Fibroblast of skin of back (primary cell): ENCODE measurements at regions not wholly inside any gene's neighbourhood (a gene's known extent, or its start where the extent isn't known, plus 50 kb on each side); places are given as distances from the start of the nearest gene placed in this dataset.

Experiments used
- DNase-seq: peaks from one replicate; pipeline ENCODE4 v3.0.0-alpha.2; 2013

GRCh38 chr1:82614090-82614489, 813.4 kb downstream of the ADGRL2 start:
- DNase-seq = no peak

DNA sequence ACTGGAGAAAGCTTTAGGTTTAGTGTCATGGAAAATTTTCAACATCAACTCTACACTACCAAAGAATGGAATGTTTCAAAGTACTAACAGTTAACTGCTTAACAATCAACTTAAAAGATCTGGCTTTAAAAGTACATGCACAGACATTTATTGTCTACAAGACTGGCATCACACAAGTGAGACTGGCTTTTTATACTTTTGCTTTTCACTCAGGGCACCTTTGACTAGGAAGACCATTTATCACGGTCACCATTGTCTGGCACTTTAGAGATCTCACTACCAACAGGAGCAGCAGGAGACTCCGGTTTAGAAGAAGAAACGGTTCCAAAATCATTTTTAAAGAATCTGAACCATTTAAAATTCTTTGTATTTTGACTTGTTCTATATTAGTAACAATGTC, 812.3 kb downstream of the ADGRL2 start:
- DNase-seq = no peak

GRCh38 chr1:82606546-82606945, 805.8 kb downstream of the ADGRL2 start:
- no peak for DNase-seq

DNA sequence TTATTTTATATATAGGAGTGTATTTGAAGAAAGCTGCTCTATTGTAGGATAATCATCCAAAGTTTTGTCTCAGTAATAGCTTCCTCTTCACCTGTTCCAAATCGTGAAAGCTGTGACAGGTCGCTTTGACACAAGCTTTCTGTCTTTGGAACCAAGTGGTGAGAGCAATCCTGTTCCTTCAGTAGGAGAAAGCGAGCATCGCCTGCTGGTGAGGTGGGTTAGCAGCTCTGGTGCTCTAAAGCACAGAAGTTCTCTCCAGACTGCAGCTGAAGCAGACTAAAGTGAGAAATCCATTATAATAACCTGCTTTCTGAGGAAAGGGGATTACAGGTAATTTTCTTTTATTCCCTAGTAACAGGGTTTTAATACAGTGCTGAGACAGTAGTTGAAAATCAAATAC, 803.8 kb downstream of the ADGRL2 start:
- DNase-seq = no peak

GRCh38 chr1:82600314-82600713, 799.6 kb downstream of the ADGRL2 start:
- no peak for DNase-seq

GRCh38 chr1:82598812-82599211, 798.1 kb downstream of the ADGRL2 start:
- DNase-seq = no peak

DNA sequence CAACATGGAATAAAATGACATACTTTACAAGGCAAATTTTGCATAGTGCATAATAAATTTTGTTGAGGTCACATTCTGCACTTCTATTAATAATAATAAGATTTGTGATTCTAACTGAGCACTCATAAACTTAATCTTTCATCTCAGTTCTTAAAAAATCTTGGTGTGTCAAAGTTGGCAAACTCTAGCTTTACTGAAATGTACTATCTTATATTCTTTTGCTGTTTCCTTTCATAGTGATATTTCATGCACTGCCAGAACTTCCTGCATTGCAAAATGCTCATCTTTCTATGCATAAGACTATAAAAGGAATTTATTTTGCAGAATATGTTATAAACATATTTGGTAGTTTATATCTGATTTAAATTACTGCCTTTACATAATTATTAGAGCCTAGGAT, 797.6 kb downstream of the ADGRL2 start:
- DNase-seq = no peak

DNA sequence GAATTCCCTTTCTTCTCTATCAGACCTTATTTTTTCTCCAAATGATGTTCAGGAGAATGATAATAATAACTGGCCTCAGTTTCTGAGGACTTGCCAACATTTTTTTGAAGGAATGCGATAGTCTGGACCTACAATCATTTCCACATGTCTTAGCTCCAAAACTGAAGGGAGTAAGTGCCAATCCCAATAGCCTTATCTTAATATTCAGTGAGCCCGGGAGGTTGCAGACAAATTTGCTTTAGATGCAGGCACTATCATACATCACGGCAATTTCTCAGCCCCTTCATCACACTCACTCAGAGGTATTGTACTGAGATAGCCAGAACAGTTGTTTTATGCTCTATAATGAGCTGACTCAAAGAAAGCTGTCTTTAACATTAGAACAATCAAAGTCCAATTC, 796.9 kb downstream of the ADGRL2 start:
- DNase-seq = peak; percentile 63

DNA sequence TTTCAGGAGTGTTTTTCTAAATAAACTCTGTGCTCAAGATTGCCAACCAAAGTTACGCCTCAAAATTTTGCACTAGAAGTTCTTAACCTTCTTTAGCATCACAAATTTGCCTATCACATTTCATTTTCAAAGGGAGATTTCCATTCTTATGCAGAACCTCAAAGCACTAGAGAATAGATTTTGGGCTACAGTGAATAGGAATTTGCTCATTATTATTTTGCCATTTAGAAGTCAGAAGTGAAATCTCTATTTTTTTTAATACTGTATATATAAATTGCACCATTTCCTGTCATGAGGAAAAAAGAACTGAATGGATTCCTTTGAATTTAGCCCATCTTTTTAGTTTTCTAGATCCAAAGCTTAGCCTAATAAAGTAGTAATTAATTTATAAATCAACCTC, 796.4 kb downstream of the ADGRL2 start:
- no peak for DNase-seq

- no peak for DNase-seq
These were observed 792.8 kb downstream of the ADGRL2 start for GRCh38 chr1:82593561-82593960.

DNA sequence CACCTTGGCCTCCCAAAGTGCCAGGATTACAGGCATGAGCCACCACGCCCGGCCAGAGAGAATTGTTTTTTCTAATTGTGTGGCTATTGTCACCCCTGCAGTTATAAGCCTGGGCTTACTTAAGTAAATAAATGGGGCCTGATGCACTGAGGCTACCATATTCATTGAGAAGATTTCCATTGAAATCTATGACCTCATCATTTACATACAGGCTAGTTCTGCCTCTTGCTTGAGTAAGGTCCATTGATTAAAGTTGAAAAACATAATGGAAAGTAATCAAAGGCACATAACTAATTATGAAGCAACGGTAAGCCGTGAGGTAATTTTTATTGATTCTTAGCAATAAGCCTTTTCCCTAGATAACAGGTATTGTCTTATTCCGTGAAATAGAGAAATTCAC, 788.9 kb downstream of the ADGRL2 start:
- DNase-seq = no peak

DNA sequence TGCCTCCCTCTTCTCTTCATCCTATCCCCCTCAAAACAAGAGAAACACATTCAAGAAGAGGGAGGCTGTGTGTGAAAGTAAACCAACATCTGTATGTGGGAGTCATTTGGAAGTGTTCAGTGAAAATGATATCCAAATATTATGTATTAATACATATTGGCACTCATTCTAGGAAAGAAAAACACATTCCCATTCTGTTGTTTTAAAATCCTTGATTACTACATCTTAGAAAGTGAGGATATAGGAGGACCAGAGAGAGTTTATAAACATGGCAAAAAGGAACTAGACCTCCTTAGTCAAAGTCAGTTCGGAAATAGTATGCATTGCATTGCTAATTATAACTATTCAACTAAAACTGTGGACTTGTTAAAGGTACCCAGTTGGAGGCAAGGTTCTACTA, 786.6 kb downstream of the ADGRL2 start:
- DNase-seq = no peak

DNA sequence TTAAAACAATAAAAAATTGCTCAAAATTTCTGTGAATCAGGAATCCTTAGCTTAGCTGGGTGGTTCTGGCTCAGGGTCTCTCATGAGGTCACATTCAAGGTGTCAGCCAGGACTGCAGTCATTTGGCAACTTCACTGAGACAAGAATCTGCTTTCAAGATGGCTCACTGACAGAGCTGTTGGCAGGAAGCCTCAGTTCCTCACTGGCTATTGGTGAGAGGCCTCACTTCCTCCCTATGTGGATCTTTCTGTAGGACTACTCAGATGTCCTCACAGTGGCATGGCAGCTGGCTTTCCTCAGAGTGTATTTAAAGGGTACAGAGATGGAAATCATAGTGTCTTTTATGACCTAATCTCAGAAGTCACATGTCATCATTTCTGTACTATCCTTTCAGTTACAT, 785.7 kb downstream of the ADGRL2 start:
- DNase-seq = no peak

DNA sequence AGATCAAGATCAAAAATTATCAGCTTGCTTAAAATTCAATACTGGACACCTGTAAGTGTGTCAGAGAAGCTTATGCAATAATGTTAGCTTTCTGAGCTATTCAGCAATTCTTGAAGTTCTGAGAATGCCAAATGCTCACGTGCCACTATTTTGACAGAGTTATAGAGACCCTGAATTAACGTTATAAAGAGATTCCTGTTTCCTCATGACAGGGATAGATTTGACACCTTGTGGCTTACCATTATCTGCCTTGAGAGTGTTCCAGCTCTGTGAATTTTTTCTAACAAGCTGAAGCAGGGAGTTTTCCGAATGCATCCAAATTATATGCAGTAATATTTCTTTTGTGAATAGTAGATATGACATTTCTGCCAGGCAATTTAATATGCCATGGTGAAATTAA, 781.6 kb downstream of the ADGRL2 start:
- no peak for DNase-seq

GRCh38 chr1:82578086-82578726, 777.5 kb downstream of the ADGRL2 start:
- DNase-seq = no peak

DNA sequence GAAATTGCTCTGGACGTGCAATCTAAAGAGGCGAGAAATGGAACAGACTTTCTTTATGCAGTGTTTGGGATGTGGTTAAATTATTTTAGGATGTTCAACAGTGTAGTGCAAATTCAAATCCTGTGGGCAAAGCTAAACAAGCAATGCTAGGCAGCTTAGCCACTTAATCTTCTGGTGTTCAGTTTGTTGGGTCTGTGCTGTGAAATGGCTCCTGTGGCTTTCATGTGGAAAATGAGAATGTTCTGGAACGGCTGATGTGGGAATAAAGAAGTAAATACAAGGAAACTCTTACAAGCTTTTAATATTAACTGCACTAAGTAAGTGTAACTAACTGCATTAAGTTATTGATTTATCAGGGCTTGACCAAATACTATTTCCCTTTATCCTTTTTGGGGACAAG, 766.6 kb downstream of the ADGRL2 start:
- no peak for DNase-seq

- DNase-seq = peak; percentile 90
These were observed 764.8 kb downstream of the ADGRL2 start for GRCh38 chr1:82565546-82565945.

DNA sequence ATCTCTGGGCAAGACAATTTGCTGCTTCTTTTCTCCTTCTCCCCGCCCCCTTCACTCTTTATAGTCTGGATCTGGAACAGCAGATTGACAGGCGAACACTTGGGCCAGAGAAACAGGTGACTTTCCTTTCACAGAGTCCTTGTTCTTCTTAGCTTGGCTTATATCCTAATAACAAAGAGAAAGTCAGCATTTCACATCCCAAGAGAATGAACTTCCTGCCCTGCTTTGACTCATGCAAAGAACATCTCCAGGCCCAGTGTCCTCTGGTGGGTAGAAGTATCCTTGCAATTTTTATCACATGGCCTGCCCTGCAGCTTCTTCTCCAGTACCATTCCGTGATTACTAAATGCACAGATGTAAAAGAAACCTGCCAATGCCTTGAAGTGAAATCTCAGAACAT, 764.4 kb downstream of the ADGRL2 start:
- peak; percentile 92 for DNase-seq

DNA sequence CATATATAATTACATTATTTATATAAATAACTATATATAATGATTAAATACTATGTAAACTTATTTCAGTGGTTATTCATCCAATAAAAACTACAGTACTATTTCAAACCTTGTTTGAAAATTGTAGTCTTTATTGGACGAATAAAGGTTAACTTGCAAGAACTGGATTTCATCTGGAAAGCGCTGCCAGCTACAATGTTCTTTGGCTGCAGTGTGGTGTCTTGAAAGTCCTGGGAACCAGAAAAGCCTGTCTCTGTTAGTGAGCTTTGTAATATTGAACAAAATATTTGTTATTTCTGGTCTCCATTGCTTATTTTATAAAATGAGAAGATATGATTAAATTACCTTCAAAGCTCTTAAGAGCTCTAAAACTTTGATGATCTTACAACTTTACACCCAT, 763.6 kb downstream of the ADGRL2 start:
- DNase-seq = no peak

DNA sequence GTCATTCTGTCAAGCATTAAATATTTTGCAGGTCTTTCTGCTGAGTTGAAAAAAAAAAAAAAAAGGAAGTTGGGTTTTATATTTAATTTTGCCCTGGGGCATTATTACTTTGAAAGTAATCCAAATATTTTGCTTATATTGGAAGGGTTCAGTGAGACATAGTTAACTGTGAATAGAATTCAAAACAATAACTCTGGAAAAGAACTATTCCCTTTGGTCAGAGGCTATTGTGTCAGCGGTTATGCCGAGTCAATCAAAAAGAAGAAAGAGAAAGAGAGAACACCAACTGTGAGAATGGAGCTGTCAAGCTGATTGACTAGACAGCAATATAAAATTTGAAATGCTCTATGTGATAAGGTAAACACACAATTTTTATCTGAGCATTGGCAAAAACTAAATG, 761.7 kb downstream of the ADGRL2 start:
- peak; percentile 52 for DNase-seq

DNA sequence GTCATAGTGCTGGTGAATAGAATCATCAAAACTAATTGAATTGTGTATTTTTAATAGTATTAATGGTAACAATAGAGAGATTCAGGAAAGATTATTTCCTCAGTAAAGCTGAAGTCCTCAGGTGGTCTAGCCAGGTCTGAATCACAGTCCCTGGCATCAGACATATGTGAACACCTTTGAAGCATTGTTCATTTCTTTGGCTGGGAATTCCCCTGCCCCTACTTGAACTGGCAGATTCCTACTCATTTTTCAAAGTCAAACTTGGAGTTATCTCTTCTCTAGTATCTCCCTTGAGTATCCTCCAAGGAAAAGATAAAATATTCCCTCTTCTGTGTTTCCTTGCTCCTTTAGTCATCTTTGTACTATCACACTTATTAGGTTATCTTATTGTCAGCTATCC, 759.8 kb downstream of the ADGRL2 start:
- no peak for DNase-seq

- no peak for DNase-seq
These were observed 754.8 kb downstream of the ADGRL2 start for GRCh38 chr1:82555501-82555900.

DNA sequence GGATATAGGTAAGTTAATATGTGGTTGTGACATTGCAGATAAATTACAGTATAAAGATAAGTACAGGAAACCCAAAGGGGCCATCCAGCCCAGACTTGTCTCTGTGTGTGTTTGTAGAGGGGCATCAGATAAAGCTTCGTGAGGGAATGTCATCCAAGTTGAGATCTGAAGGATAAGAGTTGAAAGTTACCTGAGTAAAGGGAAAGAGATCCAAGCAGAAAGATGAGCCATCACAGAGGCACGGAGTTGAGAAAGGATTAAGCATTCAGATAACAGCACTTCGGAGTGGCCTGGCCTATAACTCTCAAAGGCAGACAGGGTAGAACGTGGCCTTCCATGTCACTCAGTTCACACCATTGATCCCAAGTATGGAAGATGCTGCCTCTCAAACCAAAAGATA, 749.1 kb downstream of the ADGRL2 start:
- no peak for DNase-seq

GRCh38 chr1:82542766-82543165, 742.0 kb downstream of the ADGRL2 start:
- DNase-seq = peak; percentile 41

DNA sequence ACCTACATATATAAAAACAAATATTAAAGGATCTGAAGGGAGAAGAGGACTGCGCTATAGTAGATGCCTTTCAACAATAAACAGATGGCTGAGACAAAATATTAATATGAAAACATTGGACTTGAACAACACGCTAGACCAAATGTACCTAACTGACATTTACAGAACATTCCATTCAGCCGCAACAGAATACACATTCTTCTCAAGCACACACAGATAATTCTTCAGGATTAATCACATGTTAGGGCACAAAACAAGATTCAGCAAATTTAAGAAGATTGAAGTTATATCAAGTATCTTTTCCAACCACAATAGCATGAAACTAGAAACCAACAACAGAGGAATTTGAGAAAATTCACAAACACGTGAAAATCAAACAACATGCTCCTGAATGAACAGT, 741.4 kb downstream of the ADGRL2 start:
- DNase-seq = no peak
